DMS 273 (cell line): ENCODE measurements at regions not wholly inside any gene's neighbourhood (a gene's known extent, or its start where the extent isn't known, plus 50 kb on each side); places are given as distances from the start of the nearest gene placed in this dataset.

Experiments used
- DNase-seq: peaks from one replicate; lab custom pipeline; 2025; ENCODE audit not compliant: unreplicated experiment; lab: John Stamatoyannopoulos, UW

- no peak for DNase-seq
Measured at GRCh38 chr7:156079156-156079555, 266.9 kb upstream of the SHH start.

DNA sequence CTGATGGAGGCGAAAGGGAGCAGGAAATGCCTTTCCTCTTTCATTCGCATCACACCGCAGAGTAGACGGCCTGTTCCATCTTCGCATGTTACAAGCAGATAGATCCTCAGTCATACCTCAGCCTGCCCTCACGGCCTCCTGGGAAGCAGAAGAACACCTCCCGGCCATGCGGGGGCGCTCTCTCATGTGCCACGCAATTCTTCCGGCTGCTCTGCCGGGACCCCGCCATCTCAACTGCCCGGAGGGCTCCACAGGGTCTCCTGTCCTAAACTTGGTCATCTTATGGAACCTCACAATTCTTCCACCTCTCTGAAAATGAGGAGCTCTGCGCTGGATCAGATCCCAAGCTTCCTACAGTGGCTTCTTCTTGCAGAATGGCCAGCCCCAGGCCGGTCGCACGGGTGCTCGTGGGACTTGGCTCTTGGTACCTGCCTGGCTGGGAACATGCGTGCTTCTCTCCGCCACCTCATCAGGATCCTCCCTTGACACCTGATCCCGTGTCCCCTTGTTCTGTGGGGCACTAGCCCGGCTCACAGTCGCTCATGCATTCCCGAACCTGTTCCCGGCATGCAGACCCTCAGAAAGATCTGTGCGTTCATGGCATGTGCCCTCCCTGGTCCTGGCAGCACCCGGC lies 262.8 kb upstream of the SHH start:
- DNase-seq: peak; percentile 15

- DNase-seq: no peak
Measured at GRCh38 chr7:156074084-156074483, 261.8 kb upstream of the SHH start.

GRCh38 chr7:156073366-156074052 lies 261.2 kb upstream of the SHH start:
- no peak for DNase-seq

DNA sequence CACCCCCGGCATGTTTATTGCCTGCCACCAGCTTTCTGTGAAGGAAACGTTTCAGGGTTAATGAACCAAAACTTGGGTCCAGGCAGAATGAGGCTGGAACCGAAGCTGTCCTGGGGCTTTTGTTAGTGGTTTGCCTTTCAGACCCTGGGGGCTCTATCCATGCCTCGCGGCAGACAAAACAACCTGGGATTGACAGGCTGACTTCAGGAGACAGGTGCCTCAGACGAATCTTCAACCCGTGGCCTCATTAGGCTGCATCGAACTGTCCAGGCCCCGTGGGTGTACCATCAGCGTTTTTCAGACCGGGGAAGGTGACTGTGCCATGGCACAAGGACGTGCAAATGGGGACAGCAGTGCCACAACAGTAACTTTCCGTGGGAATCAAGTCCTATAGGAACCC lies 259.3 kb upstream of the SHH start:
- DNase-seq: no peak

DNA sequence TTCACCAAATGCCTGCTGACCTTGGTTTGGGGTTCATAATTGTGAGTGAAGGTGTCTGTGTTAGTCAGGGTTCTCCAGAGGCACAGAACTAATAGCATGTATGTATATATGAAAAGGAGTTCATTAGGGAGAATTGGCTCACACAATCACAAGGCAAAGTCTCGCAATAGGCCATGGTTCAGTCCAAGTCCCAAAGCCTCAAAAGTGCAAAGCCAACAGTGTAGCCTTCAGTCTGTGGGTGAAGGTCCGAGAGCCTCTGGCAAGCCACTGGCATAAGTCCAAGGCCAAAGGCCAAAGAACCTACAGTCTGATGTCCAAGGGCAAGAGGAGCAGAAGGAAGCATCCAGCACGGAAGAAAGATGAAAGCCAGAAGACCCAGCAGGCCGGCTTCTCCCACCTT lies 257.6 kb upstream of the SHH start:
- DNase-seq: no peak

GRCh38 chr7:156067156-156067555 lies 254.9 kb upstream of the SHH start:
- DNase-seq: no peak

DNA sequence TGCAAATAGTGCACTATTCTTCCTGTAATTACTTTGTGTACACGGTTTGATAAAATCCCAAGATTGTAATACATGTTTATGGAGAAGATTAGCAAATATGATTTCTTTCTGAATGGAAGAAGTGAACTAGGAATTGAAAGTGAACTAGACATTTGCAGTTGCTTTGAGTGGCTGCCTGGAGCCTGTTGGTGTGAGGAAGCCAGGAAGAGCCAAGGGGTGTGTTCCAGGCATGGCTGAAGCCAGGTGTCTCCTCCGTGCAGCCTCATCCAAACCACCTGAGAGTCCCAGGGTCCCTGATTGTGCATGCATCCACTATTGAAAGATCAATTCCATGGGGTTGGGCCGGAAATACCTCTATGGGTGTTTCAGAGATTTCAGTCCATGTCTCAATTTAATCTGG lies 253.1 kb upstream of the SHH start:
- no peak for DNase-seq

DNA sequence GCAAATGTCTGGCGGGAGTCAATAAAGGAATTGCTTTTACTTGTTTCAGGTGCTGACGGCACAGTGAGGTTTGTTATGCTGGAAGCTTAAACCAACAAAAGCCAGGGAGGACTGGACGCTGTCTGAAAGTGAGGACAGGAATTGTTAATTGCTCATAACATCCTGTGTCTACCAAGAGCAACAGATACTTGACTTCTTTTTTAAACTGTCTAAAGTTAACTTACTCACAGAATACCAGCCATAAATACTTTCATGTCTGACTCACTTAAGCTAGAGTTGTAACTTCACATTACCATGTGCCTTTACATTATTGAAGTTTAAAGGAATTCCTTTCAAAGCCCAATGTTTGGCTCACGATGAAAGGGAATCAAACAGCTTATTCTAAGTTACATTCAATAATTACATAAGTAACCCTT lies 252.7 kb upstream of the SHH start:
- DNase-seq: no peak

DNA sequence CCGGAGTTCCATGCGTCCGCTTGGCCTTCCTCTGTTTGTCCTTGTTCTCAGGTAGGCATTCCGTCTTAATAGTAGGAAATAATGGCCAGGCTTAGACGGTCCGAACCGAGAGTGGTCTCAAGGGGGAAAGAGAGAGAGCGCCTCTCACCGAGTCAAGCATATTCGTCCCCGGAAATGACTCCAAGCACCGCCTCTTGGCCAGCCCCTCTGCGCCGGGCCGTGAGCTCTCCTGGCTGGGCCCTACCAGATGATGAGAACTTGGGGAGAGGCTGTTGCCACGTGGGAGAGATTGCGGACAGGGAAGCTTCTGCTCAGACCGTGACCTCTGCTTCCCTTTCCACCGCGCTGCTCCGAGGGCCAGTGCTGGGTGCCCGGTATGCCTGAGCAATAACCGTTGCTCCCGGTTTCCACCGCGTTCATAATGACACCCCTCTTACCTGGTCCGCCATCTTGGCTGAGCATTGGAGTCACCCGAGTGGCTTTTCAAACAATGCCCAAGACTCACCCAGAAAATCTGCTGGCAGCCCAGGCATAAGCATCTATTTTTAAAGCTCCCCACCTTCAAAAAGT lies 251.1 kb upstream of the SHH start:
- DNase-seq: no peak

DNA sequence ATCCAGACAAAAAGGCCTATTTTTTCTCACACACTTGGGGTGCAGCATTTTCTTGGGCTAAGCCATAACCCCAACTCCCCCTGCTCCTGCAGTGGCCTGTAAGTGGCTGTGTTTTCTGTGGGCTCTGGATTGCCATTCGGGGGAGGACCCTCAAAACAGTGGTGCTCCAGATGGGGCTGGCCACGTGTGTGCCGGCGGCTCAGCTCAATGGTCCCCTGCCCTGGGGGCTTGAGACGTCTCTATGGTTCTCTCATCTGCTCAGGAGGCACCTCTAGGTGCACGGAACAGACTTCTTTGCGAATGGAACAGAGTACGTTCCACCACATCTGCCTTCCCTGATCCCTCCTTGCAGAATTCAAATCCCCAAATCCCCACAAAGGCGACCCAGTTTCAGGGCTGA lies 250.0 kb upstream of the SHH start:
- DNase-seq: no peak

GRCh38 chr7:156061689-156062255 lies 249.5 kb upstream of the SHH start:
- DNase-seq: no peak

DNA sequence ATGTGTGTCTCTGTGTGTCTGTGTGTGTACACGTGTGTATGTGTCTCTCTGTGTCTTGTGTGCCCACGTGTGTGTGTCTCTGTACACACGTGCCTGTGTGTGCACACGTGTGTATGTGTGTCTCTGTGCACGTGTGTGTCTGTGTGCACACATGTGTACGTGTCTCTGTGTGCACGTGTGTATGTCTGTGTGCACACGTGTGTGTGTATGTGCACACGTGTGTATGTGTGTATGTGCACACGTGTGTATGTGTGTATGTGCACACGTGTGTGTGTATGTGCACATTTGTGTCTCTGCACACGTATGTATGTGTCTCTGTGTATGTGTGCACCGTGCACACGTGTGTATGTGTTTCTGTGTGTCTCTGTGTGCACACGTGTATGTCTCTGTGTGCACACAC lies 248.7 kb upstream of the SHH start:
- no peak for DNase-seq

DNA sequence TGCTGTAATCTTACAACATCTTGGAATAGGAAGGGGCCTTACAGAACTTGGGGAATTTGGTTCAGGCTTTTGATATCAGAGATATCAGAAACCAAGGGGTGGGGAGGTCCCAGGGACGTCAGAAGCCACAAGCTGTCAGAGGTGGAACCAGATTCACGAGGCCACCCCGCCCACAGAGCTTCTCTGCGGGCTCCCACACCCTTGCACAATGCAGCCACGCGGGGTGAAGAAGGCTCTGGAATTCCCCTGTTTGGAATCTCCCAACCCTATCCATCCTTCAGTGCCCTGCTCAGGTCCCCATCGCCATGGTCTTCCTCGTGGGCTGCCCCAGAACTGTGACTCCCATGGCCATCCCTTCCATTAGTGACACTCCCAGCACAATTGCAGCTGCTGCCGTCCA lies 247.1 kb upstream of the SHH start:
- no peak for DNase-seq

- DNase-seq: no peak
Measured at GRCh38 chr7:156058248-156058647, 246.0 kb upstream of the SHH start.

- no peak for DNase-seq
Measured at GRCh38 chr7:156056534-156056933, 244.3 kb upstream of the SHH start.

DNA sequence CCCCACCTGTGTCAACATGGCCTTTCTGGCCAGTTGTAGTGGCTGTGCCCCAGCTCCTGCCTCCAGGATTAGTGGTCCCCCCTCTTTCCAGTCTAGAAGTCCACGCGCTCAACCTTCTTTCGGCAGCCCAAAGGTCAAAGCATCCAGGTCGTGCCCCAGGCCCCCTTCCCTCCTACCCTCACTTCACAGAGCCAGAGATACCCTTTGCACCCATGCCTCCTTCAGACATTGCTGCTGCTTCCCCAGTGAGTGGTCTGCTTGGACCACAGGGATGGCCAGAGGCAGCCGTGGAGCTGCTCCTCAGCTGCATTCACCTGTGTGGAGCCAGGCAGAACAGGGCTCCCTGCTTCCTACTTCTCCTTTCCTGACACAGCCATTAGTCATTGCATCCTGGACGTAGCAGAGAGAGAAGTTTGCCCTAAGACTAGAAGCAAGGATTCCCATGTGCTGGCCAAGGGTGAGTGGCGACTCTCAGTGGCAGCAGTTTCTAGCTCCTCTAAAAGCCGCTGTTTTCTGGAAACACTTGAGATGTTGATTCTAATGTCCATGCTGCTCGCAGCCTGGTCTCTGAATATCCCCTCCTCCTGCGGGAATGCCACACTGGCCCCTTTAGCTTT lies 243.1 kb upstream of the SHH start:
- no peak for DNase-seq

DNA sequence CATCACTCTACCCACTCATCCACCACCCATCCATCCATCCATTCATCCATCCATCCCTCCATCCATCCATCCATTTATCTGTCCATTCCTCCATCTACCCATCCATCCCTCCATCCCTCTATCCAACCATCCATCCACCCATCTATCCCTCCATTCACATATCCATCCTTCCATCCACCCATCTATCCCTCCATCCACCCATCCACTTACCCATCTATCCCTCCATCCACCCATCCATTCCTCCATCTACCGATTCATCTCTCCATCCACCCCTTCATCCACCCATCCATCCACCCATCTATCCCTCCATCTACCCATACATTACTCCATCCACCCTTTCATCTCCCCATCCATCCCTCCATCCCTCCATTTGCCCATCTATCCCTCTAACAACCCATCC lies 239.6 kb upstream of the SHH start:
- DNase-seq: no peak

DNA sequence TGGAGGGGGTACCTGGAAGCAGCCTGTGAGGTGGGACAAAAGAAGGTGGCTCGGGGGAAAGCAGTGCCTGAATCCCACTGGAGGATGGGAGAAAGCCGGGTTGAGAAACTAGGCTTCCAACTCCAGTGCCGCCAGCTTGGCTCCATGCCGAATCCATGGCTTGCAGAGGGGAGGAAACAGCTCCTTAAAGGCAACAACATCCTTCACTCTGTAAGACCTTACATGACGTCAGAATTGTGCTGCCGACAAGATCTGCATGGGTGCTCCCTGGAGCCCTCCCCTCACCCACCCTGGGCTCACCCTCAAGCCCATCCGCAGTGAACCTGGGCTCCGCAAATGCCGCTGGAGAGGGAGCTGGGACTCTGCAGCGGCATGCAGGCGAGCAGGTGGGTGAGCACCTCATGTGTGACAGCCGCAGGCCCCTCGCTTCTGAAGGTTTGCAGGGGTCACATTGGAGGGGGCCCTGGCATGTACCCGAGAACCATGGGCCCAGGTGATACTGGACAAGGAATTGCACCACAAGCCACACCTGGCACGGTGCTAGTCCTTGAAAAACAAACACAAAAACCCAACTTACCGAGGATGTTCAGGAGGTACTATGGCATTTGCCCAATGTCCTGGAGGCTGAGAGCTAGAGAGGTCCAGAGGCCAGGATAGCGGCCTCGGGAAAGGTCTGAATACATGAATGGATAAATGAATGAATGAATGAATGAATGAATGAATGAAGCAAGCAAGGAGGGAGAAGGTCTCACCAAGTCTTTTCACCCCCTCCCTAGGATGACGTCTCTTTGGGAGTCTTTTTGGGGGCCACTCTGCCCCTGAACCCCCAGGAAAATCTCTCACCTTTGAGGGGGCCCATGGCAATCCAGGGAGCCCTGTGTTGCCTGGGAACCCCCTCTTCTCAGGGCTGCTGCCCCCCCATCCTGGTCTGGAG lies 238.6 kb upstream of the SHH start:
- DNase-seq: peak; percentile 18

- no peak for DNase-seq
Measured at GRCh38 chr7:156049366-156049765, 237.1 kb upstream of the SHH start.

- no peak for DNase-seq
Measured at GRCh38 chr7:156046031-156046560, 233.8 kb upstream of the SHH start.
